PC-3 (cell line): ENCODE measurements at regions not wholly inside any gene's neighbourhood (a gene's known extent, or its start where the extent isn't known, plus 50 kb on each side); places are given as distances from the start of the nearest gene placed in this dataset.

Experiments
- ATAC-seq: fragments of 200-7000 bp; cut with Tn5 transposase; 2 replicates; pipeline ENCODE4 v1.9.1; 2020; ENCODE audit warnings: mild to moderate bottlenecking, moderate library complexity
- BruUV-seq: library from RNA; stranded (reverse); fragments of 400-500 nt; replicated peaks from 2 replicates; lab custom pipeline; 2021; lab: Mats Ljungman, UMichigan
- CTCF ChIA-PET: fragments of 300-600 bp; sonication (Branson Sonifier 250); formaldehyde crosslinking; loops from one replicate; lab custom pipeline; 2022; ENCODE audit warnings: antibody characterized with exemption; lab: Charles Lee
- POLR2A ChIA-PET: fragments of 300-600 bp; sonication (Branson Sonifier 250); formaldehyde crosslinking; loops from one replicate; lab custom pipeline; 2022; ENCODE audit warnings: antibody characterized with exemption; ENCODE audit not compliant: unreplicated experiment; lab: Charles Lee
- DNase-seq: peaks from one replicate; pipeline ENCODE4 v3.0.0-alpha.2; 2015
- H2AFZ ChIP-seq: fragments of 300-600 bp; sonication (generic); 2 replicates; pipeline ENCODE4 v1.6.0; 2016; ENCODE audit warnings: antibody characterized with exemption, low read length
- H3F3A ChIP-seq: fragments of 300-600 bp; sonication (generic); one replicate; pipeline ENCODE4 v1.6.0; 2017; ENCODE audit warnings: antibody characterized with exemption, low read length, control low read depth, mild to moderate bottlenecking; ENCODE audit not compliant: unreplicated experiment
- H3K27ac ChIP-seq: fragments of 300-600 bp; sonication (generic); 2 replicates; pipeline ENCODE4 v1.5.1; 2016; ENCODE audit warnings: mild to moderate bottlenecking, low read length
- H3K27me3 ChIP-seq: fragments of 300-600 bp; sonication (generic); 2 replicates; pipeline ENCODE4 v1.6.1; 2016; ENCODE audit warnings: low read length, mixed read lengths
- H3K36me3 ChIP-seq: fragments of 300-600 bp; sonication (generic); 2 replicates; pipeline ENCODE4 v1.6.1; 2016; ENCODE audit warnings: low read depth, mixed run types, low read length, mixed read lengths
- H3K4me1 ChIP-seq: fragments of 300-600 bp; sonication (generic); 2 replicates; pipeline ENCODE4 v1.5.1; 2016; ENCODE audit warnings: low read length; ENCODE audit not compliant: insufficient read depth
- H3K4me2 ChIP-seq: fragments of 300-600 bp; sonication (generic); 2 replicates; pipeline ENCODE4 v1.6.0; 2016; ENCODE audit warnings: low read length
- H3K4me3 ChIP-seq: fragments of 300-600 bp; sonication (generic); 2 replicates; pipeline ENCODE4 v1.5.1; 2016; ENCODE audit warnings: mild to moderate bottlenecking, low read length, mixed read lengths
- H3K79me2 ChIP-seq: fragments of 300-600 bp; sonication (generic); 2 replicates; pipeline ENCODE4 v1.6.1; 2017; ENCODE audit warnings: low read length, mixed read lengths
- H3K9ac ChIP-seq: fragments of 300-600 bp; sonication (generic); 2 replicates; pipeline ENCODE4 v1.6.0; 2016; ENCODE audit warnings: mild to moderate bottlenecking, low read length
- H3K9me2 ChIP-seq: fragments of 300-600 bp; sonication (generic); replicated peaks from 2 replicates; pipeline ENCODE4 v1.6.1; 2016; ENCODE audit warnings: mixed run types, low read length, mixed read lengths
- H3K9me3 ChIP-seq: fragments of 300-600 bp; sonication (generic); 2 replicates; pipeline ENCODE4 v1.6.1; 2016; ENCODE audit warnings: low read length, mixed read lengths
- H4K20me1 ChIP-seq: fragments of 300-600 bp; sonication (generic); 2 replicates; pipeline ENCODE4 v1.6.1; 2016; ENCODE audit warnings: low read length, mixed read lengths
- CTCF ChIP-seq: fragments of 300-600 bp; sonication (generic); conservative IDR thresholded peaks from 2 replicates; pipeline ENCODE4 v1.5.1; 2017; ENCODE audit warnings: antibody characterized with exemption, low read depth, mild to moderate bottlenecking, low read length
- EZH2 ChIP-seq: fragments of 300-600 bp; sonication (generic); IDR thresholded peaks from one replicate; pipeline ENCODE4 v1.6.1; 2017; ENCODE audit warnings: antibody characterized with exemption, mild to moderate bottlenecking, low read length; ENCODE audit not compliant: unreplicated experiment
- EZH2phosphoT487 ChIP-seq: fragments of 300-600 bp; sonication (generic); IDR thresholded peaks from 2 replicates; pipeline ENCODE4 v1.6.1; 2018; ENCODE audit warnings: mild to moderate bottlenecking, antibody characterized with exemption, low read length, borderline replicate concordance
- intact Hi-C: fragments of 100-400 bp; cut with micrococcal nuclease; formaldehyde crosslinking; loops from 2 replicates; pipeline ENCODE4 v1.9.0; 2023

- CTCF ChIA-PET = no interaction called here
- no peak overlapping the region for H3K27ac ChIP-seq
- H3K79me2 ChIP-seq = no peaks in the 10 kb centered on the region
- H2AFZ ChIP-seq = no peak overlapping the region
- no peaks in the 10 kb centered on the region for H3K9me3 ChIP-seq
- H3K4me3 ChIP-seq = no peak overlapping the region
- H3K36me3 ChIP-seq = no peaks in the 10 kb centered on the region
- no peak overlapping the region for H3K9ac ChIP-seq
- no peaks in the 10 kb centered on the region for H3K4me1 ChIP-seq
- POLR2A ChIA-PET = no interaction called here
- no peaks in the 10 kb centered on the region for H4K20me1 ChIP-seq
- H3F3A ChIP-seq = no peaks in the 10 kb centered on the region
- TF ChIP-seq EZH2phosphoT487 (no peak), CTCF (no peak), EZH2 (no peak)
- H3K4me2 ChIP-seq = no peak overlapping the region
- no peak for DNase-seq
- no peak for ATAC-seq
- BruUV-seq = no TSS peak
- H3K9me2 ChIP-seq = no peaks in the 10 kb centered on the region
- intact Hi-C loops = no loop called here
- no peaks in the 10 kb centered on the region for H3K27me3 ChIP-seq
These were observed 54.5 kb upstream of the EVL start for GRCh38 chr14:100010679-100011078.

- ChIA-PET POLR2A (interaction anchor here (0.5 kb wide), 1 partner anchor 501 kb away, joined by 4 read pairs; no protein-coding TSS in a partner anchor), CTCF (no interaction called here)
- no peaks in the 10 kb centered on the region for H3K27me3 ChIP-seq
- H3K9ac ChIP-seq = no peak overlapping the region
- ATAC-seq = no peak
- H3K4me2 ChIP-seq = no peak overlapping the region
- no peaks in the 10 kb centered on the region for H3K4me1 ChIP-seq
- no peaks in the 10 kb centered on the region for H3K36me3 ChIP-seq
- no peak for TF ChIP-seq EZH2
- TF ChIP-seq CTCF = no peak
- TF ChIP-seq EZH2phosphoT487 = no peak
- no peaks in the 10 kb centered on the region for H3K79me2 ChIP-seq
- no peak overlapping the region for H3K27ac ChIP-seq
- BruUV-seq = no TSS peak
- H3K9me3 ChIP-seq = no peaks in the 10 kb centered on the region
- no peaks in the 10 kb centered on the region for H3F3A ChIP-seq
- intact Hi-C loops = no loop called here
- no peak overlapping the region for H2AFZ ChIP-seq
- no peak for DNase-seq
- H4K20me1 ChIP-seq = no peaks in the 10 kb centered on the region
- no peaks in the 10 kb centered on the region for H3K9me2 ChIP-seq
- H3K4me3 ChIP-seq = no peak overlapping the region
These were observed 53.4 kb upstream of the EVL start for GRCh38 chr14:100011628-100012325.
